H9 (cell line): ENCODE measurements at regions not wholly inside any gene's neighbourhood (a gene's known extent, or its start where the extent isn't known, plus 50 kb on each side); places are given as distances from the start of the nearest gene placed in this dataset.

ENCODE experiments used
- DNase-seq: peaks from one replicate; pipeline ENCODE4 v3.0.0-alpha.2; 2017
- H2AFZ ChIP-seq: one replicate; pipeline ENCODE4 v1.6.1; 2013; ENCODE audit warnings: mild to moderate bottlenecking, low read length, control low read depth, moderate library complexity
- H2AK5ac ChIP-seq: 2 replicates; pipeline ENCODE4 v1.6.1; 2013; ENCODE audit warnings: low read length, control low read depth, mixed read lengths; ENCODE audit not compliant: insufficient read length
- H2BK120ac ChIP-seq: one replicate; pipeline ENCODE4 v1.6.1; 2013; ENCODE audit warnings: low read depth, mild to moderate bottlenecking, low read length, control low read depth, inconsistent platforms; ENCODE audit not compliant: poor library complexity, severe bottlenecking
- H2BK12ac ChIP-seq: 2 replicates; pipeline ENCODE4 v1.6.1; 2013; ENCODE audit warnings: low read length, control low read depth, mixed read lengths, low read depth; ENCODE audit not compliant: insufficient read length
- H2BK15ac ChIP-seq: 2 replicates; pipeline ENCODE4 v1.6.1; 2013; ENCODE audit warnings: low read depth, low read length, control low read depth
- H2BK20ac ChIP-seq: one replicate; pipeline ENCODE4 v1.6.1; 2013; ENCODE audit warnings: low read depth, mild to moderate bottlenecking, low read length, control low read depth, inconsistent platforms; ENCODE audit not compliant: poor library complexity, severe bottlenecking
- H2BK5ac ChIP-seq: 2 replicates; pipeline ENCODE4 v1.6.1; 2013; ENCODE audit warnings: low read length, control low read depth, mixed read lengths; ENCODE audit not compliant: insufficient read length
- H3K14ac ChIP-seq: 2 replicates; pipeline ENCODE4 v1.6.1; 2013; ENCODE audit warnings: low read length, control low read depth; ENCODE audit not compliant: insufficient read depth
- H3K18ac ChIP-seq: 2 replicates; pipeline ENCODE4 v1.6.1; 2013; ENCODE audit warnings: low read depth, mild to moderate bottlenecking, mixed read lengths, low read length, control low read depth; ENCODE audit not compliant: insufficient read length
- H3K23ac ChIP-seq: 2 replicates; pipeline ENCODE4 v1.6.1; 2013; ENCODE audit warnings: low read length, control low read depth, mixed read lengths, low read depth; ENCODE audit not compliant: insufficient read length
- H3K23me2 ChIP-seq: 2 replicates; pipeline ENCODE4 v1.6.1; 2013; ENCODE audit warnings: low read depth, mild to moderate bottlenecking, mixed read lengths, low read length, control low read depth; ENCODE audit not compliant: insufficient read length, poor library complexity, severe bottlenecking
- H3K27ac ChIP-seq: 2 replicates; pipeline ENCODE4 v1.5.1; 2013; ENCODE audit warnings: low read length, control low read depth, mixed read lengths, low read depth; ENCODE audit not compliant: insufficient read length
- H3K27me3 ChIP-seq: 2 replicates; pipeline ENCODE4 v1.6.1; 2013; ENCODE audit warnings: low read length, control low read depth, inconsistent platforms; ENCODE audit not compliant: insufficient read depth
- H3K4ac ChIP-seq: 2 replicates; pipeline ENCODE4 v1.6.1; 2013; ENCODE audit warnings: low read depth, mild to moderate bottlenecking, control low read depth, inconsistent platforms, low read length, moderate library complexity
- H3K4me1 ChIP-seq: 2 replicates; pipeline ENCODE4 v1.6.1; 2013; ENCODE audit warnings: low read length, control low read depth, inconsistent platforms; ENCODE audit not compliant: insufficient read depth
- H3K4me2 ChIP-seq: 2 replicates; pipeline ENCODE4 v1.6.1; 2013; ENCODE audit warnings: low read length, control low read depth, mixed read lengths; ENCODE audit not compliant: insufficient read length, insufficient read depth
- H3K56ac ChIP-seq: 2 replicates; pipeline ENCODE4 v1.6.1; 2013; ENCODE audit warnings: low read depth, mild to moderate bottlenecking, mixed read lengths, low read length, control low read depth; ENCODE audit not compliant: insufficient read length
- H3K79me1 ChIP-seq: 2 replicates; pipeline ENCODE4 v1.6.1; 2013; ENCODE audit warnings: low read depth, mild to moderate bottlenecking, moderate library complexity, low read length, control low read depth, inconsistent platforms; ENCODE audit not compliant: insufficient read depth, poor library complexity, severe bottlenecking
- H3K79me2 ChIP-seq: 2 replicates; pipeline ENCODE4 v1.6.1; 2013; ENCODE audit warnings: low read length, control low read depth, inconsistent platforms; ENCODE audit not compliant: insufficient read depth
- H3K9ac ChIP-seq: 2 replicates; pipeline ENCODE4 v1.6.1; 2013; ENCODE audit warnings: low read length, control low read depth, mixed read lengths; ENCODE audit not compliant: insufficient read length; ENCODE audit errors: extremely low read depth
- H3K9me3 ChIP-seq: one replicate; pipeline ENCODE4 v1.6.1; 2013; ENCODE audit warnings: low read depth, low read length, inconsistent platforms; ENCODE audit not compliant: control insufficient read depth
- H3T11ph ChIP-seq: one replicate; pipeline ENCODE4 v1.6.1; 2013; ENCODE audit warnings: mild to moderate bottlenecking, low read length, control low read depth, inconsistent platforms
- H4K20me1 ChIP-seq: one replicate; pipeline ENCODE4 v1.6.1; 2013; ENCODE audit not compliant: control insufficient read depth, insufficient read length, insufficient read depth
- H4K5ac ChIP-seq: 2 replicates; pipeline ENCODE4 v1.6.1; 2013; ENCODE audit warnings: low read depth, mild to moderate bottlenecking, mixed read lengths, low read length, control low read depth; ENCODE audit not compliant: insufficient read length
- H4K8ac ChIP-seq: replicated peaks from 2 replicates; pipeline ENCODE4 v1.6.1; 2013; ENCODE audit warnings: low read length, control low read depth, mixed read lengths, low read depth; ENCODE audit not compliant: insufficient read length
- H4K91ac ChIP-seq: 2 replicates; pipeline ENCODE4 v1.6.1; 2013; ENCODE audit warnings: low read depth, mild to moderate bottlenecking, moderate library complexity, mixed read lengths, low read length, control low read depth; ENCODE audit not compliant: insufficient read length
- H3K27ac Mint-ChIP-seq, 3 experiments: 2 replicates in 2 of 3; 3 replicates in 1 of 3; pipeline ENCODE4 v1.8.0; 2020 to 2021; ENCODE audit warnings: mixed read lengths in 3 of 3, mild to moderate bottlenecking in 1 of 3, moderate library complexity in 1 of 3
- H3K27me3 Mint-ChIP-seq: 2 replicates; pipeline ENCODE4 v1.8.0; 2021; ENCODE audit warnings: low read depth, mild to moderate bottlenecking, moderate library complexity, mixed read lengths
- H3K36me3 Mint-ChIP-seq, 3 experiments: 2 replicates in 2 of 3; 3 replicates in 1 of 3; pipeline ENCODE4 v1.8.0; 2020 to 2021; ENCODE audit warnings: low read depth in 3 of 3, mixed read lengths in 3 of 3; ENCODE audit not compliant: insufficient read depth in 1 of 3
- H3K4me1 Mint-ChIP-seq, 2 experiments: 2 replicates each; pipeline ENCODE4 v1.8.0; 2020; ENCODE audit warnings: mixed read lengths in 2 of 2
- H3K4me3 Mint-ChIP-seq, 2 experiments: 2 replicates in 1 of 2; 3 replicates in 1 of 2; pipeline ENCODE4 v1.8.0; 2020 to 2021; ENCODE audit warnings: mild to moderate bottlenecking in 2 of 2, mixed read lengths in 2 of 2, moderate library complexity in 1 of 2
- H3K9me3 Mint-ChIP-seq, 2 experiments: 2 replicates in 1 of 2; 3 replicates in 1 of 2; pipeline ENCODE4 v1.8.0; 2020; ENCODE audit warnings: mild to moderate bottlenecking in 2 of 2, mixed read lengths in 2 of 2, moderate library complexity in 1 of 2
- CTCF ChIP-seq: fragments of 200-600 bp; sonication (generic); conservative IDR thresholded peaks from 3 replicates; pipeline ENCODE4 v1.8.0; 2021; ENCODE audit warnings: antibody characterized with exemption, mild to moderate bottlenecking
- WGBS: extraction: QIAGEN DNeasy Blood & Tissue Kit; methylation state at CpG from one replicate; pipeline ENCODE4 v1.1.7; 2013; ENCODE audit warnings: missing lambda C conversion rate, low lambda C conversion rate, mixed read lengths; ENCODE audit not compliant: insufficient read length; ENCODE audit errors: extremely low coverage; 5-methylcytosine and 5-hydroxymethylcytosine counted together

- Histone ChIP-seq H3K4me2 (no peak overlapping the region), H3T11ph (no peak overlapping the region), H2BK20ac (no peak overlapping the region), H4K5ac (no peak overlapping the region), H3K14ac (no peak overlapping the region), H2BK15ac (no peak overlapping the region), H3K27me3 (no peaks in the 10 kb centered on the region), H3K9ac (no peak overlapping the region), H3K23me2 (no peaks in the 10 kb centered on the region), H3K79me1 (no peaks in the 10 kb centered on the region), H3K56ac (no peak overlapping the region), H3K79me2 (no peaks in the 10 kb centered on the region), H2BK12ac (no peak overlapping the region), H3K23ac (no peak overlapping the region), H3K18ac (no peak overlapping the region), H3K4ac (no peak overlapping the region), H3K27ac (no peak overlapping the region), H4K8ac (no peak overlapping the region), H3K4me1 (no peaks in the 10 kb centered on the region), H4K91ac (no peak overlapping the region), H2AFZ (no peak overlapping the region), H4K20me1 (no peaks in the 10 kb centered on the region), H2BK5ac (no peak overlapping the region), H2AK5ac (no peak overlapping the region), H2BK120ac (no peak overlapping the region), H3K9me3 (no peaks in the 10 kb centered on the region)
- Mint-ChIP-seq H3K27me3 (no peaks in the 10 kb centered on the region), H3K27ac (no peak overlapping the region), H3K36me3 (no peaks in the 10 kb centered on the region; a peak in 1 of 7 replicates), H3K4me3 (no peak overlapping the region), H3K4me1 (no peaks in the 10 kb centered on the region), H3K9me3 (peaks cover 0 to 7% of the 10 kb centered on the region in 2 experiments; a peak in 1 of 5 replicates)
- no peak for TF ChIP-seq CTCF
- DNase-seq: no peak
- no CpG with 5 or more reads among the region's 4 CpGs for WGBS
These were observed 265.8 kb upstream of the FLRT2 start for GRCh38 chr14:85263916-85264675.
